HUDEP-2 (cell line): ENCODE measurements at regions not wholly inside any gene's neighbourhood (a gene's known extent, or its start where the extent isn't known, plus 50 kb on each side); places are given as distances from the start of the nearest gene placed in this dataset.

Experiments used
- DNase-seq, 76 experiments: peaks; one replicate each; lab custom pipeline; 2025; ENCODE audit not compliant: unreplicated experiment in 76 of 76; lab: John Stamatoyannopoulos, UW

DNA sequence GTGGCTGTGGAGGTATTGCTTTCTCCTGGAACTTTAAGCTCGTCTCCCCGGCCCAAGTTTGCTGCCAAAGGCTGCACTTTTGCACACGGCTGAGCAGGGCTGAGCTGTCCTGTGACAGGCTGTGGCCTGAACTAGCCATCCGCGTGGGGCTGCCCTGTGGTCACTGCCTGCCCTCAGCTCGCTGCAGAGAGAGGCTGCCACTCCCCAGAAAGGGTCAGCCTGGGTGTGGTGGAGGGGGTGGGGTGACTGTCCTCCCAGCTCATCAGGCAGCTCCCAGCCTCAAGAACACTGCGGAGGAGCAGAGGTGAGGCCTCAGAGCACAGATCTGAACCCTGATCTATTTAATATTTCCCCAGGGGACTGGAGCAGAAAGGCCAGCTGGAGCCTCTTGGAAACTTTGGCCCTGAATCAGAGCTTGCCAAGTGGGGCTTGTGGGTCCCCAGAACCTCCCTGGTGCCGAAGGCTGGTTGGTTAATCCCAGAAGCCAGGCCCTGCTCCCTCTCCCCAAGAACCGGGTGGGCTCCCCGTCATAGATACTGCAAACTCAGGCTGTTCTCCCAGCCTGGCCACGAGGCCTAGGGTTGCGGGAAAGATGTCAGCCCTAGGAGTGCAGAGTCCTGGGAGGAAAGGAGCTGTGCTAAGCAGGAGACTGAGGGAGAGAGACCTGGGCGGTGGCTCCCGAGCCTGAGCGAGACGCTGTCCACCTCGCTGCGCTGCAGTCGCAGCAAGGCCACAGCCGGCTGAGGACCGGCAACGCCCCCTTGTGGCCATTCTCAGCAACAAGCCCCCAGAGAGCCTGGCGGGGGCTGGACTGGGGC is 125.1 kb upstream of the IPO9 start:
- DNase-seq, result peak in 62 of 76 experiments; percentile 6 to 80 (median 46)

DNA sequence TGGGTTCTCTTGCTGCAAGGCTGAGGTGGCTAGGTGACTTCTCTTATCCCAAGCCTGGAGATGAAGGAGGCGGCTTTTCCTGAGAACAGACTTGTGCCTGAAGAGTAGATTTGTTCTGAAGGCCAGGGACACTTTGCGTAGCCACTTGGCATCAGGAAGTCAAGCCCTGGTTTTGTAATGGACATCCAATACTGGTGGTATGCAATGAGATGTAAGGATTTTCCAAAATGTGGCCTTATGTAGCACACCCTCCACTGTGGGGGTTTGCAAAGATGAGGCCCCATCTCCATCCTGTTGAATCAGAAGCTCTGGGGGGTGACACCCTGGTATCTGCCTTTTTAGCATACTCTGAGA is 124.5 kb upstream of the IPO9 start:
- DNase-seq, result no peak

DNA sequence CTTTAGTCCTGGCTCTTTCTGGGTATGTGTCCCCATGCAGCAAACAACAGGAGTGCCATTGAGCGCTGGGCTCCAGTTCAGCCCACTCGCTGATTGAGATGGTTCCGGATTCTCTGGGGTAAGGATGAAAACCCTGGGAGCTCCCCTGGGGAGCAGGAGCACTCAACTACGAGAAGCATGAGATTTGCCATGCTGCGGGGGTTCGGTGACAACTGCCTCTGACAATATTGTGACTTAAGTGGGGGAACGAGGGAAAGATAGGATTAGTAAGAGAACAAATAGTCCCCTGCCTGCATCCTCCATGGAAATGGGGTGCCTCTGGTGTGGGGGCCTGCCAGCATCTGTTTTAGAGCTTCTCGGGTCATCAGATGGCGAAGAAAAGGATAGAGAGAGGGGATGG is 123.6 kb upstream of the IPO9 start:
- no peak for DNase-seq

DNA sequence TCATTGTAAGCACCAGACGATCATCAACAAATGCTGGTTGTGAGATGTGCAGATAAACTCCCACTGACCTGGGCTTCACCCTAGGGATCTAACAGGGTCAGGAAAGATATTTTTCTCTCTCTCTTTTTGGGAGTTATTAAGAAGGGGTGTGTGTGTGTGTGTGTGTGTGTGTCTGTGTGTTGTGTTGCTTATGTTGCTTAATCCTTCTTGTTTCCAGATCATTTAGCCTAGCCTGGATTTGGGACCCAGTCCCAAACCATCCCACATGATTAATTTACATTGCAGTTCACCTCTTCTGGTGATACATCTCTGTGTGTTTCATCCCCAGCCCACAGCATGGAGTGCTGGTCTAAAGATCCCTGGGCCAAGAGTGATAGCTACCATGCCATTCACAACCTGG is 122.8 kb upstream of the IPO9 start:
- no peak for DNase-seq

DNA sequence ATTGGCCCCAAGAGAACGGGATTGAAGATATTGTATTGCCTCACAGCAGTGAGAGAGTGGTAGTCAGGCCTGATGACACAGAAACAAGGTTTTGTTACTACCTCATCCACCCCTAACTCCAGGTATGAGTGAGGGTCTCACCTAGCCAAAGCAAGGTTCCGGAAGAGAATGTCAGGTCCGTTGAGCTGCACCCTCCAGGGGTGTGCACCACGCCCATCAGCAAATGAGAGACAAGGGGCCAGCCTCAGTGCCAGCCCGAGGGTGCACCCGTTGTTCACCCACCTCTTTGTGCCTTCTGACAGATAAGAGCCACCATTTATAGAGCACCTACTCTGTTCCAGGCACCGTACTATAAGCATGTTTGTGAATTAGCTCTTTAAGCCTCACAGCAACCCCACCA is 121.9 kb upstream of the IPO9 start:
- no peak for DNase-seq

DNA sequence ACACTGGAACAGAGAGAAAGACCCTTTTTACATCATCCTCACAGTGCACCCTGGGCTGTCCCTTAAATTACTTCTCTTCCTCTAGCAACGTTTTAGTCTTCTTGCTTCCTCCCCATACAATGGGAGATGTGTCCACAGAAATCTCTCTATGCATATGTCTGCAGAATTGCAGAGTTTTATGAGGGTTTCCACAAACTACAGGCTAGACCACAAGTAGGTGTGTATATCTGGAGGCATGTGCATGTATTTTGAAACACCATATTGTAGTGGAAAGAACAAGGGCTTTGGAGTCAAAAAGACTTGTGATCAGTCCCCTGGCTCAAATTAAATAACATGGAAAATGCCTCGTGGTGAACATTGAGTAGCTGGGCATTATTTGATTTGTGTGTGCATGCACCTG is 121.3 kb upstream of the IPO9 start:
- DNase-seq, result no peak

DNA sequence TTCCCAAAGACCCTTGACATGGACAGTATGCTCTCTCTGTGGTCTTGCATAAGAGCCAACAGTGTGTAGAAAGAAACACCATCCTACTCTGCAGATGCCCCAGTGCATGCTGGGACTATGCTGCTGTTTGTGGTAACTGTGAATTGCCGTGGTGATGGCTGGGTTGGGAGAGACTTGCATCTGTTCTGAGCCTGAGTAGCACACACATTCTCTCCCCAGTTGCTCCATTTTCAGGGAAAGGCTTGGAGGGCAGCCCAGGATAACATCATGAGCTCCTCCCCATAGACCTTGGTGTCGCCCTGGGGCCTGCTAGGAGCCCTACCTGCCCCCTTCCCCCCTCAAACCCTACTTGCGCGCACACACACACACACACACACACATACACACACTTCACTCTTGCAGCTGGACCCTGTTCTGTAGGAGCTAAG is 120.9 kb upstream of the IPO9 start:
- no peak for DNase-seq

DNA sequence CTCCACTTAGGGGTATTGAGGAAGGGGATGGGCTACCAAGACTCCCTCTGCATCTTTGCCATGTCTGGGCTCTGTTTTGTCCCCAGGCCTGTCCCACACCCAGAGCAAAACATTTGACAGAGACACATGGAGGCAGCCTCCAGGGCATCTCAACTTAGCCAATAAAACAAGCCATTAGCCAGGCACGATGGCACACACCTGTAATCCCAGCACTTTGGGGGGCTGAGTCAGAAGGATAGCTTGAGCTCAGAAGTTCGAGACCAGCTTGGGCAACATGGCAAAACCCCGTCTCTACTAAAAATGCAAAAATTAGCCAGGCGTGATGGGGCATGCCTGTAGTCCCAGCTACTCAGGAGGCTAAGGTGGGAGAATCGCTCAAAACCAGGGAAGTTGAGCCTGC is 120.3 kb upstream of the IPO9 start:
- DNase-seq, result no peak

DNA sequence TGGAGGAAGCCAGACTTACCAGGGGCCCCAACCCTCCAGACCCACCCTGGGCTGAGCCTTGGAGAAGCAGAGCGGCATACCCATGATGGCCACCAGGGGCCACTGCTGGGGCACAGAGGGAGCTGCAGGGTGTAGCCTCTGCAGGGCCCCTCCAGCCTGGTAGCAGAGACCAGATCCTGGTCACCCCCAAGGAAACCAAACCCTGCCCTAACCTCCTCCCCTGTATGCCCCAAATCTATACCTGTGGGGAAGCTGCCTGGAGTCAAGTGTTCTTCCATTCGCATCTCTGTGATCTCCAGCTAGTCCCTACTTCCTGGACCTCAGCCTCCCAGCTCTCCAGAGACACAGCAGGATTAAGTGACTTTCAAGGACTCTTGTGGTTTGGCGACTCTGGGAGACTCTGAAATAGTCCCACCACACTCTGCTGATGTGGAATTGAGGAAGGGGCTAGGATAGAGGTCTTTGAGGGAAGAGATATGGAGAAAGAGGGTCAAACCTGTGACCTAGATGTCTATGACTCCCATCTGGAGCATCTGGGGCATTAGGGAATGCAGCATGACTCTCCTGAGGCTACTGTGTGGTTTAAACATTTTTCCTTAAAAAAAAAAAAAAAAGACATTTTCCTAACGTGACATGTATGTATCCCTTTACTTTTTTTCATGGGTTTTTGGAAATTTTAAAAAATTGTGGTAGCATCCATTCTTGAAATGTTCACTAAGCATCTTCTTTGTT is 119.2 kb upstream of the IPO9 start:
- DNase-seq, result peak in 35 of 76 experiments; percentile 6 to 50 (median 26)

DNA sequence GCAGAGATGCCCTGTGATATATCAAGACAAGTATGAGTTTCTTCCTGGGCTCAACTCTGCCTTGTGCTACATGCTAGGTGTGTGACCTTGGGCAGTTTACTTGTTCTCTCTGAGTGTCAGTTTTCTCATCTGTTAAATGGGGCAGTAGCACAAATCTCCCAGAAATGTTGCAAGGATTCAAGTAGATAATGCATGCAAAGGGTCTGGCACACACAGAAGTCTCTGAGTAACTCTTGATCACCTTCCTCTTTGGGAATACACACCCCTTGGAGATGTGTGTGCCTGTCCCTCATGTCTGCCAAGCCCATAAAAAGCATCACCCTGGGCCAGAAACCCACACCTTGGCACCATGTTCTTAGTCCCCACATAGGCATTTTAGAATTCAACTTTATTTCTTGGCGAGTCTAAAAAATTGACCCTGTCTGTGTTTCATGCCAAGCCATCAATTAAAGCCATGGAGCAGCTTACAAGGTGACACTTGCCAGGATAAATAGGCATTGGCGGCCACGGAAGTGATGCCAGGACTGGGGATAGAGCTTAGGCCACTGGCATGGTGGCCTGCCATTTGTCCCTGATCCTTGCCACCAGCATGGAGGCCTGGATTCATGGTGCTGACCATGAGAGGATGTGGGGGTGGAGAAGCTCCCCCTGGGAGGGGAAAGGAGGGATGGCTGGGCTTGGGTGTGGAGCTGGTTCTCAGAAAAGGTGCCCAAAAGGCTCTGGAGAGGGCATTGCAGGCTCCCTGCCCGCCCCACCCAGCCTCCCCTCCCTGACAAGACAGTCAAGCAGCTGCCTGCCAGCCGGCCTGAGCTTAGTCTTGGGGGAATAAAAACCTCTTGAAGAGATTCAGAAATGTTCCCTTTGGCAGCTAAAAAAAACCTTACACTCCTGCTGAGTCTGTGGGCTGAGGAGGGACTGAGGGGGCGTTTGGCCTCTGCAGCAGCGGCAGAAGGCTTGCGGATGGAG is 118.0 kb upstream of the IPO9 start:
- no peak for DNase-seq

DNA sequence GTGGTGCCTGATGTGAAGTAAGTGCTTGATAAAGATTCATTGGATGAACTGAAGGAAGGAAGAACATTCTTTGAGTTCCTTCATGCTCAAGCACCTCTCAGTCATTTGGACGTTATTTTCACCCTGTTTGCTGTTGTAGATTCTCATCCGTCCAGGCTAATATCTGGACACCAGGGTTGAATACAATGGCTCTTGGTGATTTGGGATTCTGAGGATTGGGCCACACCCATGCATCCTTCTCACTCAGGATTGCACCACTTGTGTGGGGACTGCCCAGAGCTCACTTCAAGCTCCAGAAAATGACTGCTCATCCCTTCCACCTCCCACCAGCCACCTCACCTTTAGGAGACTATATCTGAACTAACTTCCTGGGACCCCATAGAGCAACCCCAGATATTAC is 117.1 kb upstream of the IPO9 start:
- no peak for DNase-seq

DNA sequence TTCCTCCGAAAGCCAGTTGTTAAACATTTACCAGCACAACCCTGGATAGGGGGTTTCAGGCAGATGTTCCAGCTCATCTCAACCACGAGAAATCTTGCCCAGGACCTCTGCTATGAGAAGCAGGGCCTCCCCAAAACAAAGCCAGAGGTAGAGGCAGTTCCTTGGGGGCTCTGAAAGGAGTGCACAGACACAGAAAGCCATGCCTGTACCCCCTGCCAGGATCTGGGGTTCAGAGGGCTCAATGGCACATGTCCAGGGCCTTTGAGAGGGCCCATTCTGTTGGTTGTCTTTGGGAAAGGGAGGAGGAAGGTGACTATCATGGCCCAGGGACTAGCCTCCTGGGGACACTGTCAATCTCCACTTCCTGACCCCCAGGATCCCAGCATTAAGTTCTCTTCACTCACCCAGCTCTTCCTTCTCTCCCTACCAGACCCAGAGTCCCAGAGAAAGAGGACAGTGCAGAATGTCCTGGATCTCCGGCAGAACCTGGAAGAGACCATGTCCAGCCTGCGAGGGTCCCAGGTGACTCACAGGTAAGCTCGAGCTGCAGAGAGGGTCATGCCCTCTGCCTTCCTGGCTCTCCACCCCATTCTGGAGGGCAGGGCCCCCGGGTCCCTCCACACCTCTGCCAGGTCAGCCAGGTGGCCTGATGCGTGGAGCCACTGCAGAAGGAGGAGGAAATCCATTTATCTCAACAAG is 116.4 kb upstream of the IPO9 start:
- no peak for DNase-seq

DNA sequence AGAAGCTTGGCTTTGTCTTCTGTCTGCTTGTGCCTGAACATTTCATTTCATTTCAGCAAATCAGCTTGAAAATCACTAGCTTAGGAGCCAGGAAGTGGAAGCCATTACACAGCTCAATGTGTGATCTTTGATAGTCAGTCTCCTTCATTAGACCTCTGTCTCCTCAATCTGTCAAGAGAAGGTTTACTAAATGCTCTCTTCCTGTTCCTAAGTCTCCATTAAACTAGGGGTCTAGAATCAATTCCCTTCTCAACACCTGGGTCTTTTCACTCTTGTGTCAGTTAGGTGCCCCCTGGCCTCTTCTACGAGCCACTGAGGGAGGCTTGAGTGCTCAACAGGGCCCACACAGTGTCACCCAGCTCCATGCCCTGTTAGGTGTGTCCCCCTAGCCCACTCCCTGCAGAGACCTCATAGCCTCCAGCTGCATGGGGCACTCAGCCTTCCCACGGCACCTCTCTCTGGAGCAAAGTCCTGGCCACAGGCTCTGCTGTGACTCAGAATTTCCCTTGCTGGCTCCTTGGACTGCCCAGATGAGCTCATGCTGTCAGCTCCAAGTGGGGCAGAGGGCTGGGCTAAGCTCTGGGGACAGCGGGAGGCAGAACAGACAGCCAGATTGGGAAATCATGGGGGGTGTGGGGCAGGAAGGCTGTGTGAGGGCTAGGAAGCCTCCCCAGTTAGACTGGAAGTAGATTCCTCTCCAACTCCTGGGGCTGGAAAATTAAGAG is 115.7 kb upstream of the IPO9 start:
- DNase-seq, result peak in 1 of 76 experiments; percentile 17

DNA sequence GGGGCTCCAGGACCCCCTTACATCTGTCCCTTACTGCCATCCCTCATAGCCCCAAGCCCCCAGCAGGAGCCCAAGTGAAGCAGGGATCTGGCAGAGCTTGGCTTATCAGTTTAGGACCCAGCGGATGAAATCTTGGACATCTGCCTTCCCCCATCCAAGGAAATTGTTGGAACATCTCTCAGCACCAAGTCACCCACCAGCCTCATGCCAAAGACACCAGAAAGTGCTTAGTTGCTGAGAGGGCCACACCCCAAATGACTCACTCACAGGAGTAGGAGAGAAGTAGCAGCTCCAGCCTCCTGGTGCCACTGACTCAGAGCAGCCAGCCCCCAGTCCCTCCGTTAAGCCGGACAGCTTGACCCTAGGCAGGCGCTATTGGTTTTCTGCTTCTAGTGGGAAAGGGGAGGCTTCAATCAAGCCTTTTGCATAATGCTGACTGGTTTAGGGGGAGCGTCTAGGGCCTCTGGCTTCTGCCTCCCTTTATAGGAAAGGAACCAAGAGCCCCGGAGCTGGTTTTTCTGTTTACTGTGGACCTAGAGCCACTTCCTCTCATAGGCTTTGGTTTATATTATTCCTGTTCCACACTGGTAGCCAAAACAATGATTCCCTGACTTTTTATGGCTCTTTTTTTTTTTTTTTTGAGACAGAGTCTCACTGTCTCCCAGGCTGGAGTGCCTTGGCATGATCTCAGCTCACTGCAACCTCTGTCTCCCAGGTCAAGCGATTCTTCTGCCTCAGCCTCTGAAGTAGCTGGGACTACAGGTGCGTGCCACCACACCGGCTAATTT is 114.2 kb upstream of the IPO9 start:
- DNase-seq, result peak in 26 of 76 experiments; percentile 2 to 43 (median 16)

DNA sequence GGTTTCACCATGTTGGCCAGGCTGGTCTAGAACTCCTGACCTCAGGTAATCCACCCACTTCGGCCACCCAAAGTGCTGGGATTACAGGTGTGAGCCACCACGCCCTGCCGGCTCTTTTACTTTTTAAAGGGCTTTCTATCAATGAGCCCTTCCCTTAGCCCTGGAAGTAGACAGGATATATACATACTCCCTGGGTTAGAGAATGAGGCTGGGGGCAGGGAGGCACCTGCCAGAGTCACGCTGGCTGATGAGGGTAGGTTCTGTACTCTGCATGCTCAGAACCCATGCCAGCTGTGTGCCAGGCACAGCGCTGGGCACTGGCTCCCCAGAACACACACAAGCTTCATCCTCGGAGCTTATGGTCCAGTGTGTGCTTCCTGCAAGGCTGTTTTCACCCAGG is 113.6 kb upstream of the IPO9 start:
- no peak for DNase-seq

DNA sequence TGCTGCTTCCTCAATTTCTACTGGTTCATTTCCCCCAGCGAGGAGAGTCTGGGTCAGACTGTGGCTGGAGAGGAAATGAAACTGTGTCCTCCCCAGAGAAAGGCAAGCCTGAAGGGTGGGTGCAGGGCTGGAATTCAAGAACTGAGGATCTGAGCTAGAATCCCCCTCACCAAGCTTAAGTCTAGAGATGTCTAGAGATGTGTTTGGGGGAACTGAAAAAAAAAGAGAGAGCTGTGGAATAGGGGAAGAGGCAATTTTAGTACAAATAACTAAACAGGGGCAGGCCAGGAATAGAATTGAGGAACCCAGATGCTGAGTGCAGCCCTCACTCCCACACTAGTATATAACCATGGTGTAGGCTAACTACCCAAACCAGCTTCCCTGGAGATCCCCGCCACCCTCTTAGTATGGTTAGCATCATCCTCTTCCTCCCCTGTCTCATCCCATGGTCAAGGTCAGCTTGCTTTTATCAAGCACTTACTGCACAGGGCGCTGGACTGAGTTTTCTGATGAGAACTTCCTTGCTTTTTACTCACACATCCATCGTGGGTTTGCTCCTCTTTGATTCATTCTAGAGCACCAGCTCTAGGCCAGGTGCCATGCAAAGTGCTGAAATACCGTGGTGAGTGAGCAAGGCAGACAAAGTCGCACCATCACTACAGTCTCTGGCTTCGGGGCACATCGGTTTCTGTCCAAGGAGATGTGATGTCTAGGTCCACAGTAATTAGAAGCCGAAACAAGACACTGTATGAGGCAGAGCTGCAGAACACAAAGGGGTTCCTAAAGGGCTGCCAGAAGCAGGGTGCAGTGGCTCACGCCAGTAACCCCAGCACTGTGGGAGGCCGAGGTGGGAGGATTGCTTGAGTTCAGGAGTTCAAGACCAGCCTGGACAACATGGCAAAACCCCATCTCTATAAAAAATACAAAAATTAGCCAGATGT is 112.9 kb upstream of the IPO9 start:
- no peak for DNase-seq

DNA sequence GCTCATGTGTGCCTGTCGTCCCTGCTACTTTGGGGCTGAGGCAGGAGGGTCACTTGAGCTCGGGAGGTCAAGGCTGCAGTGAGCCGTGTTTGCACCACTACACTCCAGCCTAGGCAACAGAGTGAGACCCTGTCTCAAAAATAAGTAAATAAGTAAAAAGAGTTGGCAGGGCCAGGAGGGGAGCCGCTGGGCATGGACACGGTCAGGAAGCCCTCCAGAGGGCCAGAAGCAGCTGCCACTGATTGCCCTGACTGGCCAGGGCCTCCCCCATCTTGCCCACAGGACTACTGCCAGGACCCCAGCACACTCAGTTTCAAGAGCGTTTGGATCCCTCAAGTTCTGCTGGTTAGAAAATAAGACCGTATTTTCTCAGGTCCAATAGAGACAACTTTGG is 112.2 kb upstream of the IPO9 start:
- no peak for DNase-seq

DNA sequence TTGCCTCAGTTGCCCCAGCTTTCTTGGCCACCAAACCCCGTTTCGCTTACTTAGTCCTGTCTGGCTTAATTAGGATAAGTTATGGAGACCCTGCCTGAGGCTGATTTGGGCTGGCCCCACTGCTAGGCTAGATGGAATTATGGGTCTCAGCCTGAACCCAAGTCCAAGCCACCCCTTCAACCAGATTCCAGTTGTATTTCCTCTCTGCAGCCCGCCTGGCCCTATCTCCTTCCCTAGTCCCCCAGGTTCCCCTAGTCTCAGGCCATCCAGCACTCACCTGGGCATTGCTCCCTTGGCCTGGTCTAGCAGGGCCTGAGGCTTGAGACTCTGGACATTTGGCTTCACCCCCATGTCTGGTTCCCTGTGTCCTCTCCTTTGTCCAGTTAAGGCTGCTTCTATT is 111.7 kb upstream of the IPO9 start:
- DNase-seq, result no peak
